ENCODE measurements at regions not wholly inside any gene's neighbourhood (a gene's known extent, or its start where the extent isn't known, plus 50 kb on each side); places are given as distances from the start of the nearest gene placed in this dataset.

DNA sequence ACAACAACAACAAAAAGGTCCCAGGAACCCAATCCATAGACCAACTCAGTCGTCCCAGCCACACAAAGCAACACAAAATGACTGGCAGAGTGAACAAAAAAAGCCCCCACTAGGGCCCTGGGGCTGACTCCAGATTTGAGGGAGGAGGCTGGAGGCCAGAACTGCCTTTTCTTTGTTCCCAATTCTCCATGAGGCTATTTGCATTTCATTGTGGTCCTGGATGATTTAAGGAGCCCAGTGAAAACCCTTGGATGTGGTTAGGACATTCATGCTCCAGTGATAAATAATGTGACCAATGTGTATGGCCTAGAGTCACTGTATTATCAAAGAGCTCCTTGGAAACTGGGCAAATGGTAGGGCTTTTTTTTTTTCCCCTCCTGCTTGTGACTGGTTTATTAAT, 192.9 kb downstream of the NUAK1 start:
- TF ChIP-seq CTCF (IDR thresholded peaks at IDR 0.05; ENCODE audit: low read depth, low read length): no peak
- no peak for DNase-seq (ENCODE audit: extremely low read depth, low read depth)

DNA sequence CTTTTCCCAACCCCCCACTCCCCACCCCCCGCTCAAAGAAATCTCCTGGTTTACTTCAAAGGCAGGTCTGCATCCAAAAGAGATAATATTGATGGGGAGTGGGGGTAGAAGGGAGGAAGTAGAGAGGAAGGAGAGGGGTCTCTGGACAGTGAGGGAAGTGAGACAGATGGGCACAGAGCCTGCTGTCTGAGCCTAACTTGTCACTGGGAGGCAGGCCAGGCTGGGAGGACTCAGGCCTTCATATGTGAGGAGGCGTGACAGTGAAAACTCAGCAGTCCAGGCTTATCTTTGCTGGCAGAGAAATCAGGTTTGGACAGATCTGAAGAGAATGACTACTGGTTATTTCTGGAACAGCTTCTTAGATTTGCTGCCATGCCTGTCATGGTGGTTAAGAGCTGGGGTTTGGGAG, 192.3 kb downstream of the NUAK1 start:
- no peak for TF ChIP-seq CTCF (IDR thresholded peaks at IDR 0.05; ENCODE audit: low read depth, low read length)
- DNase-seq (ENCODE audit: extremely low read depth, low read depth): no peak

DNA sequence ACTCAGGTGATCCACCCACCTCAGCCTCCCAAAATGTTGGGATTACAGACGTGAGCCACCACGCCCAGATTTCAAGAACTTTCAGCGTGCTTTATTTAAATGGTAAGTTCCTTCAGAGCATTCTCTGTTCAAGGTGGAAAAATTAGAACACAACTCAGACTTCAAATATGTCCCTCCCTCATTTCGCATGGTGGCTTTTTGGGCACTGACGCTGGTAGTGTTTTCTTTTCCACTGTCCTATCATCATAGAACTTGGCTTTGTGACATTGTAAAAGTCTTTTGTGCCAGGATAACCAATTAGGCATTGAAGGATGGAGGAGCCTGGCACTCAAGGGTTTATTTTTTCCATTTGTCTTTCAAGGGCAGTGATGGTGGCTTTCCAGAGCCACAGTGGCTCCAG, 190.8 kb downstream of the NUAK1 start:
- TF ChIP-seq CTCF (IDR thresholded peaks at IDR 0.05; ENCODE audit: low read depth, low read length): no peak
- DNase-seq (ENCODE audit: extremely low read depth, low read depth): no peak

- no peak for DNase-seq (ENCODE audit: extremely low read depth, low read depth)
- TF ChIP-seq CTCF (IDR thresholded peaks at IDR 0.05; ENCODE audit: low read depth, low read length): no peak
Measured at GRCh38 chr12:105948331-105948730, 190.4 kb downstream of the NUAK1 start.

GRCh38 chr12:105949391-105949790, 189.4 kb downstream of the NUAK1 start:
- no peak for DNase-seq (ENCODE audit: extremely low read depth, low read depth)
- TF ChIP-seq CTCF (IDR thresholded peaks at IDR 0.05; ENCODE audit: low read depth, low read length): no peak

GRCh38 chr12:105951732-105952131, 187.0 kb downstream of the NUAK1 start:
- no peak for DNase-seq (ENCODE audit: extremely low read depth, low read depth)

More at GRCh38 chr12:105951732-105952131, 187.0 kb downstream of the NUAK1 start:
- TF ChIP-seq CTCF (IDR thresholded peaks at IDR 0.05; ENCODE audit: low read depth, low read length): no peak

Measured in AG09319 (cell line).